ENCODE measurements at regions not wholly inside any gene's neighbourhood (a gene's known extent, or its start where the extent isn't known, plus 50 kb on each side); places are given as distances from the start of the nearest gene placed in this dataset.

GRCh38 chr5:2260211-2261003 is 377.7 kb upstream of the IRX4 start:
- Histone ChIP-seq H2BK20ac (ENCODE audit: low read length) (no peak overlapping the region), H3K4me1 (replicated peaks in 1 of 4; ENCODE audit: control insufficient read depth in 3 of 4, insufficient read depth in 4 of 4, low read length in 3 of 4) (no peaks in the 10 kb centered on the region), H2AFZ (ENCODE audit: low read length) (no peak overlapping the region), H3K4ac (replicated peaks; ENCODE audit: insufficient read length, low read depth, low read length) (no peak overlapping the region), H3K9me3 (ENCODE audit: insufficient read depth in 2 of 2, low read depth in 1 of 2, low read length in 1 of 2) (no peaks in the 10 kb centered on the region), H3K14ac (ENCODE audit: insufficient read length) (no peak overlapping the region), H3K79me2 (ENCODE audit: control insufficient read depth in 1 of 2, insufficient read depth in 2 of 2, low read length in 2 of 2) (no peaks in the 10 kb centered on the region), H3K23ac (ENCODE audit: insufficient read length) (no peak overlapping the region), H2AK5ac (ENCODE audit: low read depth, low read length) (no peak overlapping the region), H2BK12ac (ENCODE audit: low read depth, low read length) (no peak overlapping the region), H4K91ac (replicated peaks; ENCODE audit: insufficient read length, low read length) (no peak overlapping the region), H2BK5ac (ENCODE audit: low read depth, low read length) (no peak overlapping the region), H4K5ac (ENCODE audit: insufficient read length, low read depth, low read length) (no peak overlapping the region), H3K4me2 (ENCODE audit: insufficient read depth in 1 of 2, low read depth in 2 of 2, low read length in 2 of 2) (no peak overlapping the region), H2BK15ac (ENCODE audit: low read length) (no peak overlapping the region), H3K56ac (replicated peaks; ENCODE audit: insufficient read length, low read depth, low read length) (no peak overlapping the region), H3K36me3 (ENCODE audit: control insufficient read depth in 2 of 4, insufficient read depth in 4 of 4, low read length in 3 of 4) (no peaks in the 10 kb centered on the region; a peak in 1 of 8 replicates), H3K79me1 (ENCODE audit: low read depth, low read length) (no peaks in the 10 kb centered on the region), H4K20me1 (replicated peaks in 1 of 2; ENCODE audit: control insufficient read depth in 1 of 2, insufficient read depth in 2 of 2, low read length in 2 of 2) (peaks cover 0 to 4% of the 10 kb centered on the region in 2 experiments), H3K18ac (ENCODE audit: extremely low read depth, low read length) (no peak overlapping the region), H3K4me3 (ENCODE audit: extremely low read depth in 1 of 4, insufficient read depth in 2 of 4, low read depth in 3 of 4, low read length in 4 of 4) (no peak overlapping the region), H3K23me2 (ENCODE audit: low read depth, low read length) (no peaks in the 10 kb centered on the region; the same call in 1 of the 2 replicates), H4K8ac (ENCODE audit: extremely low read depth, insufficient read depth, low read length) (no peak overlapping the region), H3K9ac (replicated peaks in 1 of 4; ENCODE audit: extremely low read depth in 1 of 4, low read depth in 3 of 4, low read length in 3 of 4) (no peak overlapping the region), H3K27me3 (replicated peaks in 1 of 4; ENCODE audit: control insufficient read depth in 3 of 4, extremely low read depth in 1 of 4, insufficient read depth in 3 of 4, low read length in 3 of 4) (no peaks in the 10 kb centered on the region; a peak in 1 of 7 replicates), H2BK120ac (replicated peaks; ENCODE audit: low read depth, low read length) (no peak overlapping the region), H3K27ac (ENCODE audit: low read depth, low read length) (no peak overlapping the region)
- ChIA-PET CTCF (ENCODE audit: partially characterized antibody) (interaction anchor here (1.3 kb wide), 1 partner anchor 412 kb away, joined by 3 read pairs; no protein-coding TSS in a partner anchor), POLR2A (ENCODE audit: partially characterized antibody) (no interaction called here)
- DNase-seq (ENCODE audit: low read depth in 1 of 2, low spot score in 2 of 2) (no peak), FAIRE-seq (no peak)
- WGBS, 2 experiments (ENCODE audit: extremely low coverage in 1 of 2, insufficient coverage in 1 of 2, insufficient read length in 1 of 2, insufficient replicate concordance in 2 of 2, low coverage in 1 of 2, low lambda C conversion rate in 2 of 2, missing lambda C conversion rate in 1 of 2), result 91% methylated on average over 17 of the region's 23 CpGs; no CpG with 5 or more reads in 1 of the 2 experiments
- TF ChIP-seq, protein P1, sequence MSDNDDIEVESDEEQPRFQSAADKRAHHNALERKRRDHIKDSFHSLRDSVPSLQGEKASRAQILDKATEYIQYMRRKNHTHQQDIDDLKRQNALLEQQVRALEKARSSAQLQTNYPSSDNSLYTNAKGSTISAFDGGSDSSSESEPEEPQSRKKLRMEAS (IDR thresholded peaks at IDR 0.05), result no peak
- no peak for TF ChIP-seq ATF3 (IDR thresholded peaks at IDR 0.05; ENCODE audit: insufficient read depth, low read depth, low read length)
- TF ChIP-seq YY1 (IDR thresholded peaks at IDR 0.05; ENCODE audit: low read depth, low read length), result no peak
- TF ChIP-seq BRCA1 (IDR thresholded peaks at IDR 0.05; ENCODE audit: low read depth, low read length), result no peak
- no peak for TF ChIP-seq NRF1 (IDR thresholded peaks at IDR 0.05; ENCODE audit: low read depth, low read length)
- no peak for TF ChIP-seq RAD21 (IDR thresholded peaks at IDR 0.05 in 1 of 2, conservative IDR thresholded peaks at IDR 0.05 in 1 of 2; ENCODE audit: low read depth in 2 of 2, low read length in 2 of 2)
- no peak for TF ChIP-seq HDAC6 (IDR thresholded peaks at IDR 0.05; ENCODE audit: low read depth, low read length)
- TF ChIP-seq E2F6 (IDR thresholded peaks at IDR 0.05), result no peak

Data from H1 (cell line).